Sigmoid colon (tissue), 6 donors: ENCODE measurements at regions not wholly inside any gene's neighbourhood (a gene's known extent, or its start where the extent isn't known, plus 50 kb on each side); places are given as distances from the start of the nearest gene placed in this dataset.

Experiments
- DNase-seq: peaks from one replicate; pipeline ENCODE4 v3.0.0-alpha.2; 2019
- H3K27ac ChIP-seq, 4 donors: fragments of 200-600 bp; sonication (generic); one replicate each; pipeline ENCODE4 v1.5.1; 2016 to 2019; ENCODE audit warnings: mild to moderate bottlenecking in 1 of 4
- H3K27me3 ChIP-seq, 3 donors: fragments of 200-600 bp; sonication (generic); one replicate each; pipeline ENCODE4 v1.5.1; 2019; ENCODE audit warnings: mild to moderate bottlenecking in 1 of 3
- H3K36me3 ChIP-seq, 4 donors: fragments of 200-600 bp; sonication (generic); one replicate each; pipeline ENCODE4 v1.5.1; 2016 to 2019
- H3K4me1 ChIP-seq, 4 donors: fragments of 200-600 bp; sonication (generic); one replicate each; pipeline ENCODE4 v1.5.1; 2017 to 2019
- H3K4me3 ChIP-seq, 4 donors: fragments of 200-600 bp; sonication (generic); one replicate each; pipeline ENCODE4 v1.5.1; 2017 to 2019; ENCODE audit warnings: mild to moderate bottlenecking in 2 of 4, moderate library complexity in 1 of 4
- H3K9me3 ChIP-seq, 4 donors: fragments of 200-600 bp in 3 of 4; sonication (generic) in 3 of 4; one replicate each; pipeline versions ENCODE4 v1.5.1 to v1.6.1; 2013 to 2019
- EP300 ChIP-seq, 4 donors: sonication (generic); formaldehyde crosslinking; IDR thresholded peaks; one replicate each; pipeline ENCODE4 v1.6.1; 2017; ENCODE audit warnings: antibody characterized with exemption in 4 of 4
- POLR2A ChIP-seq, 2 donors: fragments of 450-650 bp; IDR thresholded peaks; one replicate each; pipeline ENCODE4 v1.6.1; 2016; ENCODE audit warnings: antibody characterized with exemption in 2 of 2, mild to moderate bottlenecking in 2 of 2, moderate library complexity in 2 of 2
- POLR2AphosphoS5 ChIP-seq, 4 donors: sonication (generic); formaldehyde crosslinking; IDR thresholded peaks; one replicate each; pipeline ENCODE4 v1.6.1; 2017; ENCODE audit warnings: antibody characterized with exemption in 4 of 4
- WGBS, 2 donors: extraction: QIAGEN DNeasy Blood & Tissue Kit; methylation state at CpG; one replicate each; pipeline ENCODE4 v1.1.7; 2013; 5-methylcytosine and 5-hydroxymethylcytosine counted together
- intact Hi-C: fragments of 100-400 bp; cut with DNase I; formaldehyde crosslinking; loops from one replicate; pipeline ENCODE4 v1.15.1; 2023
- TF ChIP-seq, protein P1 (sequence below), 4 experiments: fragments of 450-650 bp in 3 of 4; fragments of 200-600 bp in 1 of 4; IDR thresholded peaks; one replicate each; pipeline ENCODE4 v1.5.1; 2016 to 2019; ENCODE audit warnings: antibody characterized with exemption in 4 of 4, mild to moderate bottlenecking in 3 of 4, moderate library complexity in 2 of 4
- donor health status: healthy with polysubstance abuse.
- donor health status: healthy.

DNA sequence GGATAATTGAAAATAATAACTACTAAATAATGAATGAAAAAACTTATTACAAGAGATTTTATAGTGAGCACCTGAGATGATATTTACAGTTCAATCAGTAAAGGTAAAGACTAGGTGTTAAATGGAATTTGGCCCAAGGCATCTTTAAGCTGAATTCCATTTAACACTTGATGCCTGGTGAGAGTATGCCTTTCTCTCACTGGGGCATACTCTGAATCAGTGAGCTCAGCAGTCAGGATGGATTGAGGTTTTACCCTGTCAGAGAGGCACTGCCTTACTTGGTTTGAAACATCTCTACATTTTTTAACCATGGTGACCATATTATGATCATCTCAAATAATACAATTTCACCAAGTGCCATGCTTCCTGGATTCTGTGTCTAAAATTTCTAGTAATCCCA, 1416.3 kb downstream of the MAT2B start:
- H3K4me1 ChIP-seq: no peaks in the 10 kb centered on the region
- no peaks in the 10 kb centered on the region for H3K36me3 ChIP-seq
- H3K27ac ChIP-seq: no peak overlapping the region
- H3K9me3 ChIP-seq: peaks cover 0 to 13% (median 4%) of the 10 kb centered on the region in 4 donors
- no peak overlapping the region for H3K4me3 ChIP-seq
- intact Hi-C loops: no loop called here
- TF ChIP-seq POLR2A (IDR thresholded peaks at IDR 0.05) (no peak), POLR2AphosphoS5 (IDR thresholded peaks at IDR 0.05) (no peak), EP300 (IDR thresholded peaks at IDR 0.05) (no peak)
- TF ChIP-seq, protein P1, sequence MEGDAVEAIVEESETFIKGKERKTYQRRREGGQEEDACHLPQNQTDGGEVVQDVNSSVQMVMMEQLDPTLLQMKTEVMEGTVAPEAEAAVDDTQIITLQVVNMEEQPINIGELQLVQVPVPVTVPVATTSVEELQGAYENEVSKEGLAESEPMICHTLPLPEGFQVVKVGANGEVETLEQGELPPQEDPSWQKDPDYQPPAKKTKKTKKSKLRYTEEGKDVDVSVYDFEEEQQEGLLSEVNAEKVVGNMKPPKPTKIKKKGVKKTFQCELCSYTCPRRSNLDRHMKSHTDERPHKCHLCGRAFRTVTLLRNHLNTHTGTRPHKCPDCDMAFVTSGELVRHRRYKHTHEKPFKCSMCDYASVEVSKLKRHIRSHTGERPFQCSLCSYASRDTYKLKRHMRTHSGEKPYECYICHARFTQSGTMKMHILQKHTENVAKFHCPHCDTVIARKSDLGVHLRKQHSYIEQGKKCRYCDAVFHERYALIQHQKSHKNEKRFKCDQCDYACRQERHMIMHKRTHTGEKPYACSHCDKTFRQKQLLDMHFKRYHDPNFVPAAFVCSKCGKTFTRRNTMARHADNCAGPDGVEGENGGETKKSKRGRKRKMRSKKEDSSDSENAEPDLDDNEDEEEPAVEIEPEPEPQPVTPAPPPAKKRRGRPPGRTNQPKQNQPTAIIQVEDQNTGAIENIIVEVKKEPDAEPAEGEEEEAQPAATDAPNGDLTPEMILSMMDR (IDR thresholded peaks at IDR 0.05): no peak
- DNase-seq: no peak
- no peaks in the 10 kb centered on the region for H3K27me3 ChIP-seq

DNA sequence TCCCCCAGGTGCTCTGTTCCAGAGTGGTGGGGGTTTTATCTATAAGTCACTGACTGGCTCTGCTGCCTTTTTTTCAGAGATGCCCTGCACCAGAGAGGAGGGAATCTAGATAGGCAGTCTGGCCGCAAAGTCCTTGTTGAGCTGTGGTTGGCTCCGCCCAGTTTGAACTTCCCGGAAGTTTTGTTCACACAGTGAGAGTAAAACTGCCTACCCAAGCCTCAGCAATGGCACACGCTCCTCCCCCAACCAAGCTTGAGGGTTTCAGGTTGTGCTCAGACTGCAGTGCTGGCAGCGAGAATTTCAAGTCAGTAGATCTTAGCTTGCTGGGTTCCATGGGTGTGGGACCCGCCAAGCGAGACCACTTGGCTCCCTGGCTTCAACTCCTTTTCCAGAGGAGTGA, 1428.6 kb downstream of the MAT2B start:
- Histone ChIP-seq H3K36me3 (no peaks in the 10 kb centered on the region), H3K4me1 (no peaks in the 10 kb centered on the region), H3K9me3 (no peaks in the 10 kb centered on the region), H3K27ac (no peak overlapping the region), H3K27me3 (no peaks in the 10 kb centered on the region), H3K4me3 (no peak overlapping the region)
- DNase-seq: no peak
- 90 to 92% methylated on average over 7 of the region's 7 CpGs for WGBS, 2 donors
- intact Hi-C loops: no loop called here
- no peak for TF ChIP-seq POLR2A (IDR thresholded peaks at IDR 0.05)
- TF ChIP-seq, protein P1 (IDR thresholded peaks at IDR 0.05): no peak
- no peak for TF ChIP-seq EP300 (IDR thresholded peaks at IDR 0.05)
- TF ChIP-seq POLR2AphosphoS5 (IDR thresholded peaks at IDR 0.05): no peak

DNA sequence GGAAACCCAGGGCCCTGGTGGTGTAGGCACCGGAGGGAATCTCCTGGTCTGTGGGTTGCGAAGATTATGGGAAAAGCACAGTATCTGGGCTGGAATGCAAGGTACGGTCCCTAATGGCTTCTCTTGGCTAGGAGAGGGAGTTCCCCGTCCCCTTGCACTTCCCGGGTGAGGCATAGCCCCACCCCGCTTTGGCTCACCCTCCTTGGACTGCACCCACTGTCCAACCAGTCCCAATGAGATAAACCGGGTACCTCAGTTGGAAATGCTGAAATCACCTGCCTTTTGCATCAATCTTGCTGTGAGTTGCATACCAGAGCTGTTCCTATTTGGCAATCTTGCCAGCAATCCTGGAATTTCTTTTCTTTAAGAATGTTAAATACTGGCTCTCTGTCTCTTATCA, 1429.1 kb downstream of the MAT2B start:
- H3K4me1 ChIP-seq: no peaks in the 10 kb centered on the region
- intact Hi-C loops: no loop called here
- no peaks in the 10 kb centered on the region for H3K36me3 ChIP-seq
- no peaks in the 10 kb centered on the region for H3K9me3 ChIP-seq
- TF ChIP-seq EP300 (IDR thresholded peaks at IDR 0.05) (no peak), POLR2A (IDR thresholded peaks at IDR 0.05) (no peak)
- no peak overlapping the region for H3K27ac ChIP-seq
- no peaks in the 10 kb centered on the region for H3K27me3 ChIP-seq
- 74 to 85% methylated on average over 7 of the region's 7 CpGs for WGBS, 2 donors
- H3K4me3 ChIP-seq: no peak overlapping the region
- DNase-seq: no peak

DNA sequence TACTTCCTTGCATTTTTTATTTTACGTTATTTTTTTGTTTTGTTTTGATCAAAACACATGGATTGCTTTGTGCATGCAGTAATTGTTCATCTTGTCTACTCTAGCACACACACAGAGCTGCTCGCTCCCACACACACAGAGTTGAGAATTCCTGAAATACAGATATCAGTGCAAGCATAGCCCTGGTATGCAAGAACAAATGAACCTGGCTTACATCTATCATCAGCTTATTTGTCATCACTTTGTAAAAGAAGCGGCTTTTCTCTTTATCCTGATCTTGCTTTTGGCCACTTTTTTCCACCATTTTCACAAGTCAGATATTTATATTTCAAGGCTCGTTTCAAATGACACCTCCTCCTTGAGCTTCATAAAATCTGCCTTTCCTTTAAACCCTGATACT, 1435.7 kb downstream of the MAT2B start:
- Histone ChIP-seq H3K9me3 (no peaks in the 10 kb centered on the region), H3K4me3 (no peak overlapping the region), H3K4me1 (no peaks in the 10 kb centered on the region), H3K27ac (no peak overlapping the region), H3K36me3 (no peaks in the 10 kb centered on the region), H3K27me3 (no peaks in the 10 kb centered on the region)
- 78% methylated on average over 4 of the region's 4 CpGs for WGBS, 2 donors
- TF ChIP-seq POLR2A (IDR thresholded peaks at IDR 0.05) (no peak), POLR2AphosphoS5 (IDR thresholded peaks at IDR 0.05) (no peak)
- TF ChIP-seq, protein P1 (IDR thresholded peaks at IDR 0.05): no peak
- DNase-seq: no peak
- intact Hi-C loops: no loop called here

DNA sequence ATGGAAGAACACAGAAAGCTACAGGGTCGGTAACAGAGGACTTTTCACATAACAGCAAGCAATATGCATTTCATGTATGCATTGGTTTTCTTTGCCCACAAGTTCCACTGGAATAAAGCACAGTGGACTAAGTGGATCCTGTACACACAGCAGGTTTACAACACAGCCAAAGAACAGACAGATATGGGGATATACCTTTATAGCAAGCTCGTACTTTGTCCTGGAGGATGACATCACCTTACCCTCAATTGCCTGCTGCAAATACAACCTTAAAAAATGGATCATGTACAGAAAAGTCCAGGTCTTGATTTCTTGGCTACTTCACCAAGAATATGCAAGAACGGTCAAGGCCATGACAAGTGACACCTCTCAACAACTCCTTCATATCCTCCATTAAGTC, 1445.5 kb downstream of the MAT2B start:
- Histone ChIP-seq H3K36me3 (no peaks in the 10 kb centered on the region), H3K27ac (no peak overlapping the region), H3K27me3 (no peaks in the 10 kb centered on the region), H3K9me3 (no peaks in the 10 kb centered on the region), H3K4me3 (no peak overlapping the region), H3K4me1 (no peaks in the 10 kb centered on the region)
- WGBS, 2 donors: 29 to 79% methylated on average over 3 of the region's 3 CpGs
- TF ChIP-seq EP300 (IDR thresholded peaks at IDR 0.05): no peak
- no peak for TF ChIP-seq POLR2AphosphoS5 (IDR thresholded peaks at IDR 0.05)
- no peak for TF ChIP-seq POLR2A (IDR thresholded peaks at IDR 0.05)
- TF ChIP-seq, protein P1 (IDR thresholded peaks at IDR 0.05): no peak
- no peak for DNase-seq
- intact Hi-C loops: no loop called here
